ENCODE measurements at regions not wholly inside any gene's neighbourhood (a gene's known extent, or its start where the extent isn't known, plus 50 kb on each side); places are given as distances from the start of the nearest gene placed in this dataset.
"Not testable (repeated sequence)": the region's sequence is repeated elsewhere in the genome, so short reads cannot be mapped to it uniquely, and the experiment has no call there.

DNA sequence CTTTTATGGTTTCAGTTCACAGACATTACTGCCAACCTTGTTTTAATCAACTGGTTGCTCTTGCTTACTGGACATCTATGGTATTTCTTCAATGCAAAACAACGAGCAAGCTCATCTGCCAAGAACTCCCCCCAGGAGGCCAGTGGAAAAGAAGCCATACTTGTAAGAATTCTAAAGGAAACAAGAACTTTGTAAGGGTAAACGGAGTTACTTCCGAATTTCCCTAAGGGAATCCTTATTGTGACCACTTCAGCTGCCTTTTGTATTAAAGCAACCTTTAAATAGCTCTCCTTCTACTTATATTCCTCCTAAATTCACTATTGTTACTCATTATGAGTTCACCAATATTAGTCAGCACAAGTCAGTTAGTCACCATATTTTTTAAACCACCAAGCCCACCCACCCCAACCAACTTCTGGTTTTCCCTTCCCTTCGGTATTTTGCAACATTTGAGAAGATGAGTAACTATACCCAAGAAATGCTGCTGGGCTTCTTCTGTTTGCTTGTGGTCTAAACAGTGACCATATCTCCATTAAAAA, 602.8 kb upstream of the DIPK2B start:
- Mint-ChIP-seq H3K27me3 (ENCODE audit: low read depth, poor library complexity) (no peaks in the 10 kb centered on the region), H3K27ac (no peak overlapping the region), H3K9me3 (peaks cover 29% of the 10 kb centered on the region), H3K4me1 (peaks cover 36% of the 10 kb centered on the region), H3K36me3 (ENCODE audit: low read depth) (peaks cover 15% of the 10 kb centered on the region), H3K4me3 (no peak overlapping the region)
- TF ChIP-seq, protein P1, sequence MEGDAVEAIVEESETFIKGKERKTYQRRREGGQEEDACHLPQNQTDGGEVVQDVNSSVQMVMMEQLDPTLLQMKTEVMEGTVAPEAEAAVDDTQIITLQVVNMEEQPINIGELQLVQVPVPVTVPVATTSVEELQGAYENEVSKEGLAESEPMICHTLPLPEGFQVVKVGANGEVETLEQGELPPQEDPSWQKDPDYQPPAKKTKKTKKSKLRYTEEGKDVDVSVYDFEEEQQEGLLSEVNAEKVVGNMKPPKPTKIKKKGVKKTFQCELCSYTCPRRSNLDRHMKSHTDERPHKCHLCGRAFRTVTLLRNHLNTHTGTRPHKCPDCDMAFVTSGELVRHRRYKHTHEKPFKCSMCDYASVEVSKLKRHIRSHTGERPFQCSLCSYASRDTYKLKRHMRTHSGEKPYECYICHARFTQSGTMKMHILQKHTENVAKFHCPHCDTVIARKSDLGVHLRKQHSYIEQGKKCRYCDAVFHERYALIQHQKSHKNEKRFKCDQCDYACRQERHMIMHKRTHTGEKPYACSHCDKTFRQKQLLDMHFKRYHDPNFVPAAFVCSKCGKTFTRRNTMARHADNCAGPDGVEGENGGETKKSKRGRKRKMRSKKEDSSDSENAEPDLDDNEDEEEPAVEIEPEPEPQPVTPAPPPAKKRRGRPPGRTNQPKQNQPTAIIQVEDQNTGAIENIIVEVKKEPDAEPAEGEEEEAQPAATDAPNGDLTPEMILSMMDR (IDR thresholded peaks at IDR 0.05), result no peak
- no peak for DNase-seq

DNA sequence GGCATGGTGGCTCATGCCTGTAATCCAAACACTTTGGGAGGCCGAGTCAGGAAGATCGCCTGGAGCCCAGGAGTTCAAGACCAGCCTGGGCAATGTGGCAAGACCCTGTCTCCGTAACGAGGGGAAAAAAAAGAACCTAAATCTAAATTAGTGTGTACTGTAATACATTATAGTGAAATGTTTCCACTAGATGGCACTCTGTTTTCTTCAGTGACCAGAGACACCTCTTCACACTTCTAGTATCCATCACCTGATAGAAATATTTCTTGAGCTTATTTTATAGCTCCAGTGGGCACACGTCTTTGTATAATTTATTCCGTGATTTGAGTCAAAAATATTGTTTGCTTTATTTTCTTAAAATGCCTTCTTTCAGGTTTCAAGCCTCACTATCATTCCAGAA, 600.9 kb upstream of the DIPK2B start:
- Mint-ChIP-seq H3K9me3 (peaks cover 21% of the 10 kb centered on the region), H3K4me3 (no peak overlapping the region), H3K4me1 (peaks cover 23% of the 10 kb centered on the region), H3K27ac (no peak overlapping the region), H3K27me3 (ENCODE audit: low read depth, poor library complexity) (peaks cover under 1% of the 10 kb centered on the region), H3K36me3 (ENCODE audit: low read depth) (peaks cover 11% of the 10 kb centered on the region)
- DNase-seq, result no peak
- TF ChIP-seq, protein P1 (IDR thresholded peaks at IDR 0.05), result peak; percentile 8

DNA sequence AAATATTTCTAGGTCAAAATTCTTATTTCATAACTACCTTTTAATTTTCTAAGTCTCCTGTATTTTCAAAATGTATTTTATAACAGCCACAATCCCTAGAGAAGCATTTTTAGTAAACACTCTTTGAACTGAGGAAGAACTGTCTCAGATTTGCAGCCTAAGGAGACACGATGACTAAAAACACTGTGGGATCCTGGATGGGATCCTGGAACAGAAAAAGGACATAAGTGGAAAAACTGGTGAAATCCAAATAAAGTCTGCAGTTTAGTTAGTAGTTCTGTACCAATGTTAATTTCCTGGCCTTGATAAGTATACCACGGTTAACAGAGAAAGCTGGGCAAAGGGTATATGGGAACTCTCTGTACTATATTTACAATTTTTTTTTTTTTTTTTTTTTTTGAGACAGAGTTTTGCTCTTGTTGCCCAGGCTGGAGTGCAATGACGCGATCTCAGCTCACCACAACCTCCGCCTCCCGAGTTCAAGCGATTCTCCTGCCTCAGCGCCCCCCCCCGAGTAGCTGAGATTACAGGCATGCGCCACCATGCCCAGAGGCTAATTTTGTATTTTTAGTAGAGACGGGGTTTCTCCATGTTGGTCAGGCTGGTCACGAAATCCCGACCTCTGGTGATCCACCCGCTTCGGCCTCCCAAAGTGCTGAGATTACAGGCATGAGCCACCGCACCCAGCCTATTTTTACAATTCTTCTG, 600.2 kb upstream of the DIPK2B start:
- not testable (repeated sequence) for DNase-seq; H3K4me3 Mint-ChIP-seq; H3K36me3 Mint-ChIP-seq (ENCODE audit: low read depth); H3K27ac Mint-ChIP-seq; H3K27me3 Mint-ChIP-seq (ENCODE audit: low read depth, poor library complexity)
- H3K4me1 Mint-ChIP-seq, result peaks cover 16% of the 10 kb centered on the region
- peaks cover 26% of the 10 kb centered on the region for H3K9me3 Mint-ChIP-seq

DNA sequence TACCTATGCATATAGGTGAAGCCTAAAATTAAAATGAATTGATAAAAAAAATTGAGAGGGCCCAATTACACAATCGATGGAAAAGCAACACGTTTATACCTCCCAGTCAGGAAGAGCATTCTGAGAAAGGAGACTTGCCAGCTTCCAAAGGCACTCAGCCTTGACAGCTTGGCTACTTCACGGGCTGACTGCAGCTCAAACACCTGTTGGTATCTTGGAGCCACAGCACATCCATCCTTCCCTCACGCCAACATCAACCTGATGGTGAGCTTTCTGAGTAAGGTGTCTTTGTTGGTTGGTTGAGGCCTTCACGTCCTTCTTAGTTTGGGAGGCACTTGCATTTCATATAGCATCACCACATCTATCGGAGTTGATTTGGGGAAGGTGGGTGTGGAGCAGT, 598.9 kb upstream of the DIPK2B start:
- Mint-ChIP-seq H3K9me3 (peaks cover 26% of the 10 kb centered on the region), H3K4me1 (peaks cover 16% of the 10 kb centered on the region), H3K36me3 (ENCODE audit: low read depth) (peaks cover 9% of the 10 kb centered on the region), H3K27ac (no peak overlapping the region), H3K4me3 (no peak overlapping the region), H3K27me3 (ENCODE audit: low read depth, poor library complexity) (peaks cover 5% of the 10 kb centered on the region)
- no peak for DNase-seq
- TF ChIP-seq, protein P1 (IDR thresholded peaks at IDR 0.05), result no peak

DNA sequence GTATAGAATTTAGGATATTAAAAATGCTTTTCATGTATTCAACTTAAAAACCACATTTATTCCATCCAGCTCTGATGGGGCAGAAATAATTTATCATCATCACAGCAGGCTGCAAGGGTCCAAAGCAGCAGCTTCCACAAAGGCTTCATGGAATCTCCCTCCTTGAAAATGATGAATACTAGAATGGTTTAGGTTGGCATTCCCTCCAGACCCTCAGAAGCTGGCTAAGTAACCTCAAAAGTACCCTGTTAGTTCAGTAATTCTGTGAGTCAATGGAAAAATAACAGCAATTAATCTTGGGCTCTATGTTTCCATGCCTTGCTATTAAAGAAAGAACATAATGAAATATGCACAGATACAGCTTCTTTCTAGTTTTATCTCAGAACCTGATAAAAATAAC, 594.9 kb upstream of the DIPK2B start:
- Mint-ChIP-seq H3K27ac (no peak overlapping the region), H3K4me3 (no peak overlapping the region), H3K27me3 (ENCODE audit: low read depth, poor library complexity) (peaks cover 5% of the 10 kb centered on the region), H3K36me3 (ENCODE audit: low read depth) (peaks cover 38% of the 10 kb centered on the region), H3K9me3 (peaks cover 47% of the 10 kb centered on the region), H3K4me1 (peaks cover 16% of the 10 kb centered on the region)
- no peak for DNase-seq
- TF ChIP-seq, protein P1 (IDR thresholded peaks at IDR 0.05), result no peak

DNA sequence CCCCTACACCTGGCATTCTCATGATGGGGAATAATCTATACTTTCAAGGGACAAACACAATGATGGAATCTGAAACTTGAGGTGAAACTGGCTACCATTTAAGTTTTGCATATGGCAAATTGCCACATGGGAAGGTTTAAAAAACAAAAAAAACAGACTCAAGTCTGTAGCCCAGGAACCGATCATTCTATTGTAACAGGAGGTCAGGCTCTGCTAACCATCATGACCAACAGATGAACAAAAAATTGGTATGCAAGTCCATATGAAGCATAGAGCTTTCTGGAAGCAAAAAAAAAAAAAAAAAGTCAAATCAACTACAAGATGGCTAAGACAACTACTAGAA, 594.3 kb upstream of the DIPK2B start:
- peaks cover 16% of the 10 kb centered on the region for H3K4me1 Mint-ChIP-seq
- no peak overlapping the region for H3K27ac Mint-ChIP-seq
- H3K4me3 Mint-ChIP-seq, result no peak overlapping the region
- peaks cover 5% of the 10 kb centered on the region for H3K27me3 Mint-ChIP-seq (ENCODE audit: low read depth, poor library complexity)
- no peak for DNase-seq
- H3K9me3 Mint-ChIP-seq, result peaks cover 51% of the 10 kb centered on the region
- peaks cover 40% of the 10 kb centered on the region for H3K36me3 Mint-ChIP-seq (ENCODE audit: low read depth)
- TF ChIP-seq, protein P1 (IDR thresholded peaks at IDR 0.05), result no peak
